Stimulated activated CD8-positive, alpha-beta memory T cell treated with anti-CD3 and anti-CD28 coated beads, Interleukin-12 subunit alpha, Interleukin-12 subunit beta, amount 100 ng/mL, for 1 hour (primary cell): ENCODE measurements at regions not wholly inside any gene's neighbourhood (a gene's known extent, or its start where the extent isn't known, plus 50 kb on each side); places are given as distances from the start of the nearest gene placed in this dataset.

Source experiments
- DNase-seq: peaks from one replicate; pipeline ENCODE4 v3.0.0-alpha.2; 2020; ENCODE audit warnings: low read depth

DNA sequence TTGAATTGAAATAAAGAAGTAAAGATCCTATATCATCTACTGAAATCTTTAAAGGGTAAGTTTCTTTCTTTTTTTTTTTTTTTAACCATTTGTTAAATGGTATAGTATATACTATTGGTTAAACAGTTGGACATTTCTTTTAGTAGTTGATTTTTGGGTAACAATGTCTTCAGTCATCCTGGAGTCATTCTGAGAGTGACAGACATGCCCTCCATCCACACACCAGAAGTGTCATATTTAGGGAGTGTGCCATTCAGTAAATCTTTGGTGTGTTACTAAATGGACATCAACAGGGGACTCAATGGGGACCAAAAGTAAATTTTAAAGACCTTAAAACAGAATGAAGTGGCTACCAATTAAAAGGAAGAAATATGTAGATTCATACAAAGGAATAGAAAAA is 50.8 kb upstream of the SLC39A10 start:
- DNase-seq, result no peak

DNA sequence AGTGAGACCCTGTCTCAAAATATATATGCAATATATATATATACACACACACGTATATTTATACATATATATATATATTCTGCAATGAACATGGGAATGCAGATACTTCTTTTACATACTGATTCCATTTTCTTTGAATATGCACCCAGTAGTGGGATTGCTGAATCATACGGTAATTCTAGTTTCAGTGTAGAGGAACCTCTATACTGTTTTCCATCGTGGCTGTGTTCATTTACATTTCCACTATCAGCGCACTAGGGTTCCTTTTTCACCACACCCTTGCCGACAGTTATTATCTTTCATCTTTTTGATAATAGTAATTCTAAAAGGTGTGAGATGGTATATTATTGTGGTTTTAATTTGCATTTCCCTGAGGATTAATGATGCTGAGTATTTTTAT is 52.3 kb upstream of the SLC39A10 start:
- no peak for DNase-seq

DNA sequence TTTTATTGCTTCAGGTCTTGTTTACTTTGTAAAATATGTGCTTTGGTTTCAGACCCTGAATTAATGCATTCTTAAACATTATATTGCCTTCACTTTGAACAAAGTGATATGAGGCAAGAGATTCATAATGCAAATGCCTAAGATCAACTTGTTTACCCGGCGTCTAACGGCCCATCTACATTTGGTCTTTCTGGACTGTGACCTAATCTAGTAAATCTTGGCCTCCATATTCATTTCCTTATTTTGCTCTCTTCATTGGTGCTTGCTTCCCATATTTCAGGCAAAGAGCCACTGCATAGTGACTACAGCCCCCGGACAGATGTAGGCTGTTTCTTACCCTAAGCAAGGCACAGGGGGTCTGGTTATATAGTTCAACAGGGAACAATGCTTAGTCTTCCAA is 53.0 kb upstream of the SLC39A10 start:
- DNase-seq, result no peak

DNA sequence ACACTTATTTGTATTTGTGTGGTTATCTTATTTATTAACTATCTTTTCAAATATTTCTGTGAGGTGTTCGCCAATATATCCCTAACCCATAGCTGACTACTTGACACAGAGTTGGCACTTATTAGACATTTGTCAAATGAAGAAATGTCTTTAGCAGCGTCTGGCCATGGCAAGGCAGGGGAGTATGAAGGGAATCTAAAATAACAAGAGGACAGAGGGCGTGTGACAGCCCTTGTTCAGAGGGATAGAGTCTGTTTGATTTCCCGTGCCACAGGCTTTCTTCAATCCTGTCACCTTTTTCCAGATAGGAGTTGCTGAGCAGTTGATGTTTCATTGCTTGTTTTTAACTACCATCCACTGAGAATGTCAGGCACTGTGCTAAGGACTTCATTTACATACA is 53.6 kb upstream of the SLC39A10 start:
- no peak for DNase-seq

GRCh38 chr2:195602687-195603086 is 54.3 kb upstream of the SLC39A10 start:
- no peak for DNase-seq

DNA sequence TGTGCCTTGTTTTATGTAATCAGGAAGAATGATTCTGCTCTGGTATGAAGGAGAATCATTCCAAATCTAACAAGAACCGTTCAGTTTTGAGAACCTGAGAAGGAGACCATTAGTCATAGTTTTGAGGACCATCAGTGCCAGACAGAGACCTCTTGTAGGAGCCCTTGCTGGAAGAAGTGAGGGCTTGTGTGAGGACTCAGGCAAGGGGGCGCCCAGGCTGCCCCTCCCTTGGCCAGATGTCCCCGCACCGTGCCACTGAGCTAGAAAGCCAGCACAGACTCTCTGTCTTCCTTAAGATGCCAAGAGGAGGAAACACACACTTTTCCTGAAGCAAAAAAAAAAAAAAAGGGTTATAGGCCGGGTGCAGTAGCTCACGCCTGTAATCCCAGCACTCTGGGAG is 55.7 kb upstream of the SLC39A10 start:
- no peak for DNase-seq

GRCh38 chr2:195600778-195601177 is 56.2 kb upstream of the SLC39A10 start:
- no peak for DNase-seq

GRCh38 chr2:195596840-195597239 is 60.2 kb upstream of the SLC39A10 start:
- DNase-seq, result no peak

- no peak for DNase-seq
Observed at GRCh38 chr2:195595825-195596224, 61.2 kb upstream of the SLC39A10 start.

- DNase-seq, result no peak
Observed at GRCh38 chr2:195594919-195595694, 61.9 kb upstream of the SLC39A10 start.

GRCh38 chr2:195594248-195594647 is 62.8 kb upstream of the SLC39A10 start:
- no peak for DNase-seq

- no peak for DNase-seq
Observed at GRCh38 chr2:195592105-195592504, 64.9 kb upstream of the SLC39A10 start.

DNA sequence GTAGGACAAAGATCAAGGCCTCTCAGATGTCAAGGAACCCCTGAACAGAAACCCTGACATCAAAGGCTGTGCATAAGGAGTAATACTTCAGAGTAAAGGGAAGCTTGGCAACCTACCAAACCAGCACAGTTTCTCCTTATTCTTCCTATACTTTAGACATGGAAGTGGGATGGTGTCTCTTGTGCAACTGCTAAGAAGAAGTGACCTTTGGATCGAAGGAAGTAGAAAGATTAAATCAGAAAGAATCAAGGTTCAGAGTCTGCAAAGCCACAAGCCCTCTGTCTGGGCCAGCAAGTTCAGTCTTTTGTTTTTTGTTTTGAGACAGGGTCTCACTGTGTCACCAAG is 66.2 kb upstream of the SLC39A10 start:
- no peak for DNase-seq

GRCh38 chr2:195590199-195590860 is 66.7 kb upstream of the SLC39A10 start:
- no peak for DNase-seq

DNA sequence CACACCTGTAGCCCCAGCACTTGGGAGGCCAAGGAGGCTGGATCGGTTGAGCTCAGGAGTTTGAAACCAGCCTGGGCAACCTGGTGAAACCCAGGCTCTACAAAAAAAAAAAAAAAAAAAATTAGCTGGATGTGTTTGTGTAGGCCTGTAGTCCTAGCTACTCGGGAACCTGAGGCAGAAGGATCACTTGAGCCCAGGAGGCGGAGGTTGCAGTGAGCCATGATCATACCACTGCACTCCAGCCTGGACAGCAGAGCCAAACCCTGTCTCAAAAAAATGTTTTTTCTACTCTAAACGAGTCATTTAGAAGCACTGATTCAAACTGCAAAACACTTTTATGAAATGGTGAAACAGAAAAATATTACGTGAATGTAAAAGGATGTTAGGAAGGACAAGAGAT is 69.1 kb upstream of the SLC39A10 start:
- DNase-seq, result no peak

GRCh38 chr2:195586062-195586714 is 70.8 kb upstream of the SLC39A10 start:
- no peak for DNase-seq

DNA sequence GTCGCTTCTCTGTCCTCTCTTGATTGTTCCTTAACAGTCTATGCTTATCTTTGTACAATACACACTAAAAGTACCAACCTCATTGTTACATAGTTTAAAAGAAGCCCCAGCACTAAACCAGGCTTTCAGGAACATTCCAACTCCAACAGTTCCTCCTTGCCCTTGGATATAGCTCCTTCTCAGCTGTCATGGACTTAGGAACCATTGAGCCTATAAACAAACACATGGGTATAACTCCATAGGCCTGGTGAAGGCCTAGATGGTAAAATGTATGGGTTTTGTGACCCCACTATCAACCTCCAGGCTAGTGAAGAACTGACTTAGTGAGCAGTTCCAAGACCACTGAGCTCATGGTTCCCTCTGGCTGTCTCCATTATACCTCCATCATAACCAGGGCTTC is 74.8 kb upstream of the SLC39A10 start:
- DNase-seq, result no peak

DNA sequence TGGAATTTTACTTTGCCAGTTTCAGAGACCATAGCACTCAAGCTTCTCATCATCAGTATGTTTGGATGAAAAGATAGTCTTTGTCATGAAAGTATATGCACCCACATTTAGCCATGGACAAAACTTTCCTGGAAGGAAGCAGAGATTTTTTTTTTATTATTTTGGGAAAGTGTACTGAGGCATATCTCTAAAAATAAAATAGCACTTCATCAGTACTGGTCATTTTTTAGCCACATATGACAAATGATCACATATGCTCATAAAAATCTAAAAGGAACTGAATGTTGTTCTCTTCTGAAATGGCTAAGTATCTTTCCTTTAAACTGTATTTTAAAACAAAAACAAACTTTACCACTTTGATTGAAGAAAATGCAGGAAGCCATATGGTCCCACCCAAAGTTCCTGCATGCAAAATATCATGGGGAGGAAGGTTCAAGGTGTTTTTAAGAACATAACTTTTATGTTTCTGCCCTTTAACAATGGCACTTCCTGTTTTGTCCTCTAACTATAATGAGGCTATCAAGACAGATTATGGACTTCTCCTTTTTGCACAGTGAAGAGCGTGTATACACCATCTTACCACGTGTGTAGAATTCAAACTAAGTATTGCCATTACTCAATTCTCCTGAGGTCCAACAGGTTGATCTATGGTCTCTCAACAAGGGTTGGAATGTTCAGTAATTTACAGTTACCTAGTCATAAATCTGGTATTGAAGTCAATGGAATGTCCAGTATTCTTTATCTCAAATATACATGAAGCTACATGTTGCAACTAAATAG is 77.1 kb upstream of the SLC39A10 start:
- no peak for DNase-seq

DNA sequence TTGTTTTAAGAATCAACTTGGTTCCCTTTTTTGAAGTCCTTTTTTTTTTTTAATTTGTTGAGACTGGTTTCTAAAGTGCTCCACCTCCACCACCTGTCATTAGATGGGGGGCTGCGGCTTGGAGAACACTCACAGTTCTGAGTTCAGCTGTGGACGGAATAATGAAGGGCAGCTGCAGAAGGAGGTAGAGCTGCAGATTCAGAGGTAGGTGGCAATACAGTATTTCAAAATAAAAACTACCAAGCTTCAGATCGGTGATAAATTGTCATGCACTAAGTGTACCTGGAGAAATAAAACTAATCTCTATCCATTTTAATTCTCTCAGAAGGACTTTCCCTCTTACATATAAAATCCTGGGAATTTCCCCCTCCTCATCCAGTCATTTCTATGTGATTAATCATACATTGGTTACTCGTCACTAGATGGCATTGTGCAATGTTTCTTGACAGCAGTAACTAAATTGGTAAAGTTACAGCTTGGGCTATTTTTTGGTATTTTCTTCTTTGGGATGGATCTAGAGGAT is 81.1 kb upstream of the SLC39A10 start:
- no peak for DNase-seq

- DNase-seq, result no peak
Observed at GRCh38 chr2:195575016-195575415, 82.0 kb upstream of the SLC39A10 start.

- DNase-seq, result no peak
Observed at GRCh38 chr2:195574312-195574711, 82.7 kb upstream of the SLC39A10 start.

- DNase-seq, result no peak
Observed at GRCh38 chr2:195572895-195573683, 83.9 kb upstream of the SLC39A10 start.
